SU-DHL-6 (cell line): ENCODE measurements at regions not wholly inside any gene's neighbourhood (a gene's known extent, or its start where the extent isn't known, plus 50 kb on each side); places are given as distances from the start of the nearest gene placed in this dataset.

Experiments
- H2AFZ ChIP-seq: fragments of 200-600 bp; sonication (generic); 2 replicates; pipeline ENCODE4 v1.6.1; 2014; ENCODE audit warnings: low read depth, mild to moderate bottlenecking, moderate library complexity, mixed read lengths, antibody characterized with exemption, low read length; ENCODE audit not compliant: severe bottlenecking
- H3F3A ChIP-seq: fragments of 200-600 bp; shearing (Covaris generic); 2 replicates; pipeline ENCODE4 v1.6.0; 2016; ENCODE audit warnings: antibody characterized with exemption, mild to moderate bottlenecking; ENCODE audit not compliant: insufficient read depth
- H3K27ac ChIP-seq: fragments of 200-600 bp; sonication (generic); 2 replicates; pipeline ENCODE4 v1.5.1; 2016; ENCODE audit warnings: low read depth, mild to moderate bottlenecking, low read length, moderate library complexity, mixed read lengths
- H3K27me3 ChIP-seq: fragments of 200-600 bp; sonication (generic), shearing (Covaris generic); 2 replicates; pipeline ENCODE4 v1.6.0; 2014; ENCODE audit warnings: mild to moderate bottlenecking, low read length
- H3K36me3 ChIP-seq: fragments of 200-600 bp; sonication (generic); 2 replicates; pipeline ENCODE4 v1.6.1; 2014; ENCODE audit warnings: mild to moderate bottlenecking, low read length, mixed read lengths
- H3K4me2 ChIP-seq: fragments of 300-600, 200-600 bp; shearing (Covaris generic), sonication (generic); 2 replicates; pipeline ENCODE4 v1.6.0; 2014; ENCODE audit warnings: low read length, low read depth, mild to moderate bottlenecking; ENCODE audit not compliant: poor library complexity, severe bottlenecking
- H3K4me3 ChIP-seq: fragments of 200-600 bp; sonication (generic); 2 replicates; pipeline ENCODE4 v1.5.1; 2014; ENCODE audit warnings: antibody characterized with exemption, low read length, mild to moderate bottlenecking, mixed read lengths; ENCODE audit not compliant: insufficient read depth, poor library complexity, severe bottlenecking
- H3K79me2 ChIP-seq: fragments of 200-600 bp; sonication (generic); 2 replicates; pipeline ENCODE4 v1.6.1; 2014; ENCODE audit warnings: mild to moderate bottlenecking, low read length, moderate library complexity; ENCODE audit not compliant: insufficient read depth
- H3K9ac ChIP-seq: fragments of 200-600 bp; sonication (generic); 2 replicates; pipeline ENCODE4 v1.7.0; 2014; ENCODE audit warnings: mild to moderate bottlenecking, low read length
- H3K9me2 ChIP-seq: fragments of 200-600 bp; sonication (generic); replicated peaks from 2 replicates; pipeline ENCODE4 v1.6.1; 2014; ENCODE audit warnings: low read length; ENCODE audit not compliant: insufficient read depth
- H3K9me3 ChIP-seq: fragments of 200-600 bp; sonication (generic); 2 replicates; pipeline ENCODE4 v1.6.1; 2014; ENCODE audit warnings: low read length, mixed read lengths; ENCODE audit not compliant: insufficient read depth
- H4K20me1 ChIP-seq: fragments of 200-600 bp; sonication (generic); 2 replicates; pipeline ENCODE4 v1.6.1; 2014; ENCODE audit warnings: low read depth, mild to moderate bottlenecking, antibody characterized with exemption, low read length, moderate library complexity, mixed read lengths
- CTCF ChIP-seq: fragments of 200-600 bp; sonication (generic); IDR thresholded peaks from one replicate; pipeline ENCODE4 v1.5.1; 2017; ENCODE audit warnings: antibody characterized with exemption, mild to moderate bottlenecking, low read length, moderate library complexity; ENCODE audit not compliant: insufficient read depth, poor library complexity, severe bottlenecking
- EZH2phosphoT487 ChIP-seq: fragments of 200-600 bp; sonication (generic), shearing (Covaris generic); conservative IDR thresholded peaks from 2 replicates; pipeline ENCODE4 v1.6.1; 2018; ENCODE audit warnings: mild to moderate bottlenecking, antibody characterized with exemption, low read length, moderate library complexity, mixed read lengths

- H3K27me3 ChIP-seq = no peaks in the 10 kb centered on the region
- H3K9me3 ChIP-seq = no peaks in the 10 kb centered on the region
- H4K20me1 ChIP-seq = no peaks in the 10 kb centered on the region
- H3K27ac ChIP-seq = no peak overlapping the region
- TF ChIP-seq CTCF = no peak
- TF ChIP-seq EZH2phosphoT487 = no peak
- no peaks in the 10 kb centered on the region for H3K36me3 ChIP-seq
- H2AFZ ChIP-seq = no peak overlapping the region
- H3K9ac ChIP-seq = no peak overlapping the region
- no peaks in the 10 kb centered on the region for H3F3A ChIP-seq
- H3K4me3 ChIP-seq = no peak overlapping the region
- no peaks in the 10 kb centered on the region for H3K9me2 ChIP-seq
- no peaks in the 10 kb centered on the region for H3K79me2 ChIP-seq
- H3K4me2 ChIP-seq = no peak overlapping the region
These were observed 82.6 kb upstream of the FOXQ1 start for GRCh38 chr6:1229301-1229700.

DNA sequence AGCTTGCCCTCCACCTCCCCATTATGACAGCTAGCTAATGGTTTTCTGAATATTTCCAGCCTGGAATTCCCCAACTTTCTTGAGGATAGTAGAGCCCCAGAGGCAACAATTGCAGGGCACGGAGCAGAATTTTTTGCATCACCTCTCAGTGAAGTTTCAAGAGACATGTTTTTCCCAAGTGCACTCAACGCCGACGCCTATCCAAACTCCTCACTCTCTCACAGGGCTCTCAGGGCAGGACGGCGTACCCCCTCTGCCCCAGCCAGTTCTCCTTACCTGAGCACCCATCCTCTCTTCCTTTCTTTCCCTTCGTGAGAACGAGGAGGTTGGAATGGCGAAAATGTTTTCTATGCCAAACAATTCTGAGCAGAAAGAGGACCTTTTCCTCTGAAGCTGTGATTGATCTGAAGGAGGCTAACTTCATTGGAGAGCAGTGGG lies 83.1 kb upstream of the FOXQ1 start:
- no peaks in the 10 kb centered on the region for H3K36me3 ChIP-seq
- no peak overlapping the region for H2AFZ ChIP-seq
- no peak overlapping the region for H3K27ac ChIP-seq
- H3K9me3 ChIP-seq = no peaks in the 10 kb centered on the region
- no peak for TF ChIP-seq CTCF
- no peak for TF ChIP-seq EZH2phosphoT487
- H3K79me2 ChIP-seq = no peaks in the 10 kb centered on the region
- H3K4me3 ChIP-seq = no peak overlapping the region
- no peaks in the 10 kb centered on the region for H3K9me2 ChIP-seq
- no peaks in the 10 kb centered on the region for H3K27me3 ChIP-seq
- no peaks in the 10 kb centered on the region for H4K20me1 ChIP-seq
- H3K4me2 ChIP-seq = no peak overlapping the region
- H3F3A ChIP-seq = no peaks in the 10 kb centered on the region
- H3K9ac ChIP-seq = no peak overlapping the region

GRCh38 chr6:1227935-1228753 lies 83.8 kb upstream of the FOXQ1 start:
- H3K27ac ChIP-seq = no peak overlapping the region

More at GRCh38 chr6:1227935-1228753, 83.8 kb upstream of the FOXQ1 start:
- no peaks in the 10 kb centered on the region for H4K20me1 ChIP-seq
- H3F3A ChIP-seq = no peaks in the 10 kb centered on the region
- no peaks in the 10 kb centered on the region for H3K27me3 ChIP-seq
- no peak overlapping the region for H2AFZ ChIP-seq
- no peaks in the 10 kb centered on the region for H3K9me3 ChIP-seq
- no peaks in the 10 kb centered on the region for H3K79me2 ChIP-seq
- no peaks in the 10 kb centered on the region for H3K9me2 ChIP-seq
- H3K9ac ChIP-seq = no peak overlapping the region
- TF ChIP-seq EZH2phosphoT487 (no peak), CTCF (no peak)
- H3K36me3 ChIP-seq = no peaks in the 10 kb centered on the region
- no peak overlapping the region for H3K4me3 ChIP-seq
- H3K4me2 ChIP-seq = no peak overlapping the region
